Activated CD8-positive, alpha-beta T cell treated with anti-CD3 and anti-CD28 coated beads, Interleukin-2, amount 10 ng/mL, durations not matched to agents 7 days and 5 days (primary cell): ENCODE measurements at regions not wholly inside any gene's neighbourhood (a gene's known extent, or its start where the extent isn't known, plus 50 kb on each side); places are given as distances from the start of the nearest gene placed in this dataset.
A peak's percentile ranks its signal among the peaks of the same experiment; 100 is the strongest.
"Not testable (repeated sequence)": the region's sequence is repeated elsewhere in the genome, so short reads cannot be mapped to it uniquely, and the experiment has no call there.

ENCODE experiments used
- ATAC-seq: fragments of 150-1000 bp; cut with Tn5 transposase; one replicate; pipeline ENCODE4 v1.10.0; 2021; ENCODE audit warnings: moderate library complexity
- CTCF ChIA-PET: fragments of 350-600 bp; sonication (Branson Sonifier 250); formaldehyde crosslinking; loops from one replicate; lab custom pipeline; 2021; ENCODE audit warnings: antibody characterized with exemption; lab: Charles Lee
- POLR2A ChIA-PET: fragments of 350-600 bp; sonication (Branson Sonifier 250); formaldehyde crosslinking; loops from one replicate; lab custom pipeline; 2021; ENCODE audit warnings: antibody characterized with exemption; lab: Charles Lee
- DNase-seq: peaks from one replicate; pipeline ENCODE4 v3.0.0-alpha.2; 2020
- H3K27ac Mint-ChIP-seq: one replicate; pipeline ENCODE4 v1.8.0; 2021; ENCODE audit warnings: mild to moderate bottlenecking, mixed read lengths
- H3K27me3 Mint-ChIP-seq: one replicate; pipeline ENCODE4 v1.8.0; 2021; ENCODE audit warnings: low read depth, mixed read lengths
- H3K36me3 Mint-ChIP-seq: one replicate; pipeline ENCODE4 v1.8.0; 2021; ENCODE audit warnings: low read depth, mixed read lengths
- H3K4me1 Mint-ChIP-seq: one replicate; pipeline ENCODE4 v1.8.0; 2021; ENCODE audit warnings: low read depth, mixed read lengths
- H3K4me3 Mint-ChIP-seq: one replicate; pipeline ENCODE4 v1.8.0; 2021; ENCODE audit warnings: mild to moderate bottlenecking, mixed read lengths
- H3K9me3 Mint-ChIP-seq: one replicate; pipeline ENCODE4 v1.8.0; 2022; ENCODE audit warnings: mixed read lengths; ENCODE audit not compliant: insufficient read depth

DNA sequence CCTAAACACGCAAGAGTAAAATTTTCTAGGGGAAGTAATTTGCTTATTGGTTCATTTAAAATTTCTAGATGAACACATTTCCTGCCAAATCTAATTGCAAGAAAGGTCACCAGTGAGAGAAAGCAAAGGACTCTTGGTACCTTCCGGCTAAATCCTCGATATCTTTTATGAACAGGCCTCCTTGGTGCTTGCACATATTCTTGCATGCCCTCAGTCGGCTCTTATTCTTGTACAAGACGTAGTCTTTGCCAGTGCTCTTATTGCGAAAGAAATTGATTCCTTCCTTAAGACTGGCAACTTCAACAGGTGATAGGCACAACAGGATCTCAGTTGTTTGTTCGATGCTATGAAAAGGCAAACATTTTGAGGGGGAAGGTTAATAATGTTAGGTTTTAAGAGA lies 141.7 kb upstream of the CARMIL1 start:
- peaks cover 58% of the 10 kb centered on the region for H3K36me3 Mint-ChIP-seq
- DNase-seq (no peak), ATAC-seq (peak; percentile 16)
- peaks cover 19% of the 10 kb centered on the region for H3K9me3 Mint-ChIP-seq
- H3K4me3 Mint-ChIP-seq, result peak overlapping the region; percentile 92
- POLR2A ChIA-PET, result interaction anchor here (0.5 to 2.6 kb wide), 29 partner anchors 9 to 1020 kb away, joined by 3 to 24 read pairs (median 4); a partner anchor contains a TSS
- peaks cover 37% of the 10 kb centered on the region for H3K4me1 Mint-ChIP-seq
- no peaks in the 10 kb centered on the region for H3K27me3 Mint-ChIP-seq
- H3K27ac Mint-ChIP-seq, result peak overlapping the region; percentile 95
- CTCF ChIA-PET, result interaction anchor here (1.0 to 2.1 kb wide), 11 partner anchors 10 to 880 kb away, joined by 3 to 7 read pairs (median 4); partner anchors contain the start of gene CARMIL1

DNA sequence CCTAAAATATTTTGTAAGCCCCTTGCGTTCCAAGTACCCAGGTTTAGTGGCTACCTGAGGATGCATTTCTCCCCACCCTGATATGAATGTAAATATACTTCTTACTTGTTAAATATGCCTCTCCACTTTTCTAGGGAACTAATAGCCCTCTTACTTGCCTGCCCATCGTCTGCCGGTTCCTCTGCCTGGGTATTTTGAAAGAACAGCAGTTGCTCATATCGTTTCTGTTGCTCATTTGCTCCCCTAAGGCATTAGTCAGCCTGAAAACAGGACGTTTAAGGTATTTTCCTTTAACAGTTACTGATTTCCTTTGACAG lies 141.3 kb upstream of the CARMIL1 start:
- DNase-seq (no peak), ATAC-seq (no peak)
- H3K27me3 Mint-ChIP-seq, result no peaks in the 10 kb centered on the region
- H3K4me1 Mint-ChIP-seq, result peaks cover 37% of the 10 kb centered on the region
- POLR2A ChIA-PET, result interaction anchor here (0.5 to 2.6 kb wide), 31 partner anchors 9 to 1995 kb away, joined by 3 to 24 read pairs (median 4); a partner anchor contains a TSS
- CTCF ChIA-PET, result interaction anchor here (1.0 to 2.1 kb wide), 16 partner anchors 9 to 880 kb away, joined by 3 to 7 read pairs (median 4); partner anchors contain the start of gene CARMIL1
- peak overlapping the region; percentile 95 for H3K27ac Mint-ChIP-seq
- peaks cover 16% of the 10 kb centered on the region for H3K9me3 Mint-ChIP-seq
- H3K36me3 Mint-ChIP-seq, result peaks cover 54% of the 10 kb centered on the region
- H3K4me3 Mint-ChIP-seq, result peak overlapping the region; percentile 92

DNA sequence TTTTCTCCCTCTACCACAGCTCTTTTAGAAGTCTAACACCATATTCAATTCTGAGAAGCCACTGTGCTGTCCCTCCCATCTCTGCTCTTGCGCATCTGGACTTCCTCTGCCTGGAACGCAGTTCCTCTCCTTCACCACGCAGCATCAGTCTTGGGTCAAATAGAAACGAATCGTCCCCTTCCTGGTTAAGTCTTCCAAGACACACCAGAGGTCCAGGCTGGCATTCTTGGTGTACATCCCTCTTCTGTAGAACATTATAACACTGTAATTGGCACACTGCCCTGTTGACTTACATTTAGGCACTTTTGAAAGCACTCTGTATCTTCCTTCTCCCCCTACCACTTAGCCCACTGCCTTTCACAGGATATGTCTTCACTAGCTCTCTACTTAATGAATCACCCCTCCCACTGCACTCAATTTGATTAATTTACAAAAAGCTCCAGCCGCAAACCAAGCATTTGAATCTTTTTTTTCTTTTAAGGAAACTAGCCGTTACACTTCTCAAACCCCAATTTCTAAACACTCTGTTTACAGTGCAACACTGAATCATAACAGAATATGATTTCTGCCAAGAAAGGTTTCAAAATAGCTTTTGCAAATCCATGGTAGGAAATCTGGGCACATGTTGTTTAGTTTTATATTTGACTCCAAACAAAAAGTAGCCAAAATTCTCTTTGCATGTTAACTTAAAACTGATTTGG lies 140.8 kb upstream of the CARMIL1 start:
- DNase-seq, result peak; percentile 82
- CTCF ChIA-PET, result interaction anchor here (0.7 to 2.1 kb wide), 20 partner anchors 9 to 888 kb away, joined by 3 to 7 read pairs (median 4); partner anchors contain the start of gene CARMIL1
- H3K27ac Mint-ChIP-seq, result peak overlapping the region; percentile 95
- H3K27me3 Mint-ChIP-seq, result no peaks in the 10 kb centered on the region
- peak overlapping the region; percentile 92 for H3K4me3 Mint-ChIP-seq
- H3K9me3 Mint-ChIP-seq, result peaks cover 11% of the 10 kb centered on the region
- POLR2A ChIA-PET, result interaction anchor here (0.6 to 2.6 kb wide), 33 partner anchors 8 to 1995 kb away, joined by 3 to 24 read pairs (median 4); a partner anchor contains a TSS
- H3K36me3 Mint-ChIP-seq, result peaks cover 49% of the 10 kb centered on the region
- peaks cover 36% of the 10 kb centered on the region for H3K4me1 Mint-ChIP-seq
- peak; percentile 92 for ATAC-seq

DNA sequence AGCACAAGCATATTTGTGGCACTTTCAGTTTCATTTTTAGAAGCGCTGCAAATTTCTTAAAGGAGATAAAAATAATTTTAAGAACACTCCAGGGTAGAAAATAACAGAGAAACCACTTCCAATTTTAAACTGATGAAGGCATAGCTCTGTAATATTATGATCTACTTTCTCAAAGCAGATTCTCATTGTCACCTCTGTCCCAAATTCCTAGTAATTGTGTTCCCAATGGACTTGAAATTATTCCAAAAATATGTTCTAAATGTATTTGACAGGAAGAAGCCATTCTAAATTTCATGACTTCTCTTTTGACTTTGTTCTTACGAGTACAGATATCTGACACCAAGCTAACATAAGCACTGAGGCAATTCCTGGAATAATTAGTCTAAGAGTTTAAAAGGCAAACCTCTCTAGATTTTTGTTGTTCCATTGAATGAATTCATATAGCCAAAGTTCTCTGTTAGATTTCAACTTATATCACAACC lies 140.2 kb upstream of the CARMIL1 start:
- H3K4me3 Mint-ChIP-seq, result peak overlapping the region; percentile 92

DNA sequence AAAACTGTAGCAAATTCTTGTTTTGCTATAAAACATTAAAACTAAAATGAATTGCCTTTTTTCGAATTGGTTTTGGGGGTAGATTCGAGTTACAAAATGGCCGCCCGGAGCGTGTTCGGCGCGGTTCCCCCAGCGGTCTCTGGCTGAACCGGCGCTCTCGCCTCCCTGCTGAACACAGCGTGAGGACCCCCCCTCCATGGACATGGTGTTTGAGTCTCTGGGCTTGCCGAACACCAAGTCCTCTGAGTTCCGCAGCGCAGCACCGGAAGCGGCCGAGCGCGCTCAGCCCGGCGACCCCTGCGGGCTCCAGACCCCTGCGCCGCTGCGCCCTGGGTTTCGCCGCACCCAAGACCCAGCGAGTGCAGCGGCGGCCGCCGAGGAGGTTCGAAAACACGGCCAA lies 139.6 kb upstream of the CARMIL1 start:
- ATAC-seq, DNase-seq, H3K27me3 Mint-ChIP-seq, H3K9me3 Mint-ChIP-seq: not testable (repeated sequence)
- Mint-ChIP-seq H3K27ac (peak overlapping the region; percentile 95), H3K4me1 (peaks cover 29% of the 10 kb centered on the region), H3K4me3 (peak overlapping the region; percentile 92), H3K36me3 (peaks cover 37% of the 10 kb centered on the region)
- CTCF ChIA-PET, result interaction anchor here (1.2 to 1.9 kb wide), 6 partner anchors 18 to 887 kb away, joined by 3 to 6 read pairs (median 6); no protein-coding TSS in a partner anchor
- POLR2A ChIA-PET, result interaction anchor here (1.0 to 2.6 kb wide), 8 partner anchors 8 to 881 kb away, joined by 3 to 24 read pairs (median 4); a partner anchor contains a TSS

More for the DNA sequence above, 140.2 kb upstream of the CARMIL1 start:
- CTCF ChIA-PET, result interaction anchor here (0.7 to 2.1 kb wide), 16 partner anchors 11 to 887 kb away, joined by 3 to 7 read pairs (median 4); partner anchors contain the start of gene CARMIL1
- ATAC-seq, result no peak
- peak overlapping the region; percentile 95 for H3K27ac Mint-ChIP-seq
- no peak for DNase-seq
- POLR2A ChIA-PET, result interaction anchor here (0.7 to 2.6 kb wide), 14 partner anchors 8 to 1994 kb away, joined by 3 to 24 read pairs (median 4); a partner anchor contains a TSS
- no peaks in the 10 kb centered on the region for H3K27me3 Mint-ChIP-seq
- H3K9me3 Mint-ChIP-seq, result peaks cover 7% of the 10 kb centered on the region
- peaks cover 43% of the 10 kb centered on the region for H3K36me3 Mint-ChIP-seq
- H3K4me1 Mint-ChIP-seq, result peaks cover 31% of the 10 kb centered on the region

DNA sequence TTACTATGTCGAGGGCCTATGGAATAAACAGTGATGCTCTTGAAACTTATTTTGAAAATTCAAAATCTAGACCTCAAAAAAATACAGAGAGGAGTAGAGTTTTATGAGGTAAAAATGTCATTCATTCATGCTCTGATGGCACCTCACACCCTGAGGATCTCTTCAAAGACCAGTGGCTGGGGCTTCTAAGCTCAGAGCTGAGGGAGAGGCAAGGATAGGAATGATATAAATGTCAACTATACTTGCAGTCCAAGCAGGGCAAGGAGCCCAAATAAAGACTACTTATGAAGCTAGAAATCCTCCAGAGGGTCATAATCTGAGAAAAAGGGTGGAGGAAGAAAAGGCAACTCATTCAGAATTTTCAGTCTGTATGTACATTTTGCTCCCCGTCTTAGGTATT lies 136.7 kb upstream of the CARMIL1 start:
- POLR2A ChIA-PET, result interaction anchor here (0.6 kb wide), 1 partner anchor 1030 kb away, joined by 3 read pairs; no protein-coding TSS in a partner anchor
- H3K9me3 Mint-ChIP-seq, result peaks cover under 1% of the 10 kb centered on the region
- CTCF ChIA-PET, result interaction anchor here (0.9 kb wide), 1 partner anchor 14 kb away, joined by 3 read pairs; no protein-coding TSS in a partner anchor
- peaks cover 33% of the 10 kb centered on the region for H3K4me1 Mint-ChIP-seq
- peaks cover 15% of the 10 kb centered on the region for H3K36me3 Mint-ChIP-seq
- ATAC-seq, result no peak
- H3K27ac Mint-ChIP-seq, result no peak overlapping the region
- no peaks in the 10 kb centered on the region for H3K27me3 Mint-ChIP-seq
- DNase-seq, result no peak
- H3K4me3 Mint-ChIP-seq, result no peak overlapping the region

DNA sequence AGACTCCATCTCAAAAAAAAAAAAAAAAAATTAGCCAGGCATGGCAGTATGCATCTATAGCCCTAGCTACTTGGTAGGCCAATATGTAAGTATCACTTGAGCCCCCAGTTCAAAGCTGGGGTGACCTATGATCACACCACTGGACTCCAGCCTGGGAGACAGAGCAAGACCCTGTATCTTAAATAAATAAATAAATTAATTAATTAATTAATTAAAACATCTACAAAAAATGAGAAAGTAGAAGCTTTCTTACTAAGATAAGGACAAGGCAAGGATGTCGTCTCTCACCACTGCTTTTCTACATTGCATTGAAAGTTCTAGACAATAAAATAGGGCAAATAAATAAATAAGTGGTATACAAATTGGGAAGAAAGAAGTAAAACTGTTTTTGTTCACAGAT lies 134.3 kb upstream of the CARMIL1 start:
- CTCF ChIA-PET, result no interaction called here
- Mint-ChIP-seq H3K4me1 (peaks cover 26% of the 10 kb centered on the region), H3K27ac (no peak overlapping the region), H3K9me3 (peaks cover 21% of the 10 kb centered on the region), H3K36me3 (peaks cover 15% of the 10 kb centered on the region), H3K4me3 (no peak overlapping the region), H3K27me3 (no peaks in the 10 kb centered on the region)
- POLR2A ChIA-PET, result no interaction called here
- ATAC-seq (no peak), DNase-seq (no peak)

DNA sequence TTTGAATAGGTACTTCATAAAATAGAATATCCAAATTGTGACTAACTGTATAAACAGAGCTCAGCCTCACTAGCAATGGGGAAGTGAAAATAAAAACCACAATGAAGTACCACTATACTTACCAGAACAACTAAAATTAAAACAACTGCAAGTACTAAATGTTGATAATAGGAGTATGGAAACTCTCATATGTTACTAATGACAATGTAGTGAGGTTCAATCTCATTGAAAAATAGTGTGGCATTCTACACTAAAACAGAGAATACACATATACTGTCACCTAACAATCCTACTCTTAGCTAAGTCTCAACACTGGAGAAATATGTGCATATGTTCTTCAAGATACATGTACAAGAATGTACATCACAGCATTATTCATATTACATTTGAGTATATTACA lies 132.0 kb upstream of the CARMIL1 start:
- H3K27me3 Mint-ChIP-seq, result no peaks in the 10 kb centered on the region
- ChIA-PET CTCF (interaction anchor here (1.0 to 1.3 kb wide), 5 partner anchors 10 to 343 kb away, joined by 3 to 5 read pairs (median 3); no protein-coding TSS in a partner anchor), POLR2A (interaction anchor here (1.2 to 1.7 kb wide), 3 partner anchors 8 to 12 kb away, joined by 4 to 8 read pairs (median 4); no protein-coding TSS in a partner anchor)
- ATAC-seq (no peak), DNase-seq (no peak)
- no peak overlapping the region for H3K27ac Mint-ChIP-seq
- H3K4me3 Mint-ChIP-seq, result no peak overlapping the region
- peaks cover 10% of the 10 kb centered on the region for H3K36me3 Mint-ChIP-seq
- H3K9me3 Mint-ChIP-seq, result peaks cover 21% of the 10 kb centered on the region
- peaks cover 24% of the 10 kb centered on the region for H3K4me1 Mint-ChIP-seq

DNA sequence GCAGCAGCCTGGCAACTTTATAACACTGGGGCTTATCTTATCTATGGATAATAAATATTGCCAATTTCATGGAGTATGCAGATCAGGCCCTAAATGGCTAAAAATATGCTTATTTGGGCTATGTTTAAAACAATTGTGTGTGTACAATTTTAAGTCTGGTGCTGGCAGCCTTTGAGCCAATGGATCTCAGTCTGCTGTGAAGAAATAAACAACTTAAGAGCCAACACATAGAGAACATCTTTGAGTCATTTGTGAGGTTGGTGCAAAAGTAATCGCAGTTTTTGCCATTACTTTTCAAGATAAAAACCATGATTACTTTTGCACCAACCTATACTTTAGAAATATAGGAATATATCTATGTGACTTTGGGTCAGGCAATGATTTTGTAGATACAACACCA lies 129.1 kb upstream of the CARMIL1 start:
- peaks cover 9% of the 10 kb centered on the region for H3K36me3 Mint-ChIP-seq
- no peak overlapping the region for H3K27ac Mint-ChIP-seq
- ATAC-seq (no peak), DNase-seq (no peak)
- no peaks in the 10 kb centered on the region for H3K27me3 Mint-ChIP-seq
- H3K4me3 Mint-ChIP-seq, result no peak overlapping the region
- peaks cover 21% of the 10 kb centered on the region for H3K9me3 Mint-ChIP-seq
- POLR2A ChIA-PET, result no interaction called here
- peaks cover 21% of the 10 kb centered on the region for H3K4me1 Mint-ChIP-seq
- CTCF ChIA-PET, result no interaction called here

DNA sequence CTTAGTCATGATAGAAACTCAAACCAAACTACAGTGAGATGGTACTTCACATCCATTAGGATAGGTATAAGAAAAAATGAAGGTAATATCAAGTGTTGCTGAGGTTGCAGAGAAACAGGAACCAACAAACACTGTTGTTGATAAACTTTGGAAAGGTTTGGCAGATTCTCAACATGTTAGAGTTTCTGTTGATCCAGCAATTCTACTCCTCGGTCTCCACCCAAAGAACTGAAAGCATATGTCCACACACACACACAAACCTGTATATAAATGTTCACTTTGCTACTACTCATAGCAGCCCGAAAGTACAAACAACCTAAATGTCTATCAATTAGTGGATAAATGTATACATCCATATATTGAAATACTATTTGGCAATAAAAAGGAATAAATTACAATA lies 128.3 kb upstream of the CARMIL1 start:
- Mint-ChIP-seq H3K36me3 (peaks cover 6% of the 10 kb centered on the region), H3K27ac (no peak overlapping the region), H3K4me1 (peaks cover 24% of the 10 kb centered on the region), H3K27me3 (no peaks in the 10 kb centered on the region), H3K4me3 (no peak overlapping the region), H3K9me3 (peaks cover 21% of the 10 kb centered on the region)
- CTCF ChIA-PET, result no interaction called here
- POLR2A ChIA-PET, result no interaction called here
- ATAC-seq (no peak), DNase-seq (no peak)

DNA sequence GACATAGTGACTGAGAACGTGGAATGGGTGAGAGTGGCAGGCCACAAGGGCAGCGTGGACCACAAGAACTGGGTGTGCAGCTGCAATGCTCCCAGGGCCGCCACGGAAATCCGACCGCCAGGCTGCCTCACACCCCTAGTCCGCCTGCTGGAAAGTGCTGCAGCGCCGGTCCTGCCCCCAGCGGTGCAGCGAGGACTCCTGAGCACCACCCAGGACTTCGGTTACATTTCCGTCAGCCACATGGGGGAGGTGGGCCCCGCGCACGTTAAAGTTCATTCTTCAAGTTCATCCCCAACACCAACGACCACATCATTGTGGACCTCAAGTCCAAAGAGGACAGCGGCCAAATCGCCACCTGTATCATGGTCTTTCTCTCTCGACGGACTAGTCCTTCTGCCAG lies 126.1 kb upstream of the CARMIL1 start:
- DNase-seq, result no peak
- ATAC-seq, result no peak

More for the DNA sequence above, 126.1 kb upstream of the CARMIL1 start:
- ChIA-PET CTCF (no interaction called here), POLR2A (no interaction called here)
- peaks cover 20% of the 10 kb centered on the region for H3K4me1 Mint-ChIP-seq
- no peak overlapping the region for H3K27ac Mint-ChIP-seq
- peaks cover 27% of the 10 kb centered on the region for H3K9me3 Mint-ChIP-seq
- H3K4me3 Mint-ChIP-seq, result no peak overlapping the region
- H3K36me3 Mint-ChIP-seq, result peaks cover 9% of the 10 kb centered on the region
- H3K27me3 Mint-ChIP-seq, result no peaks in the 10 kb centered on the region
